ENCODE measurements at regions not wholly inside any gene's neighbourhood (a gene's known extent, or its start where the extent isn't known, plus 50 kb on each side); places are given as distances from the start of the nearest gene placed in this dataset.

DNA sequence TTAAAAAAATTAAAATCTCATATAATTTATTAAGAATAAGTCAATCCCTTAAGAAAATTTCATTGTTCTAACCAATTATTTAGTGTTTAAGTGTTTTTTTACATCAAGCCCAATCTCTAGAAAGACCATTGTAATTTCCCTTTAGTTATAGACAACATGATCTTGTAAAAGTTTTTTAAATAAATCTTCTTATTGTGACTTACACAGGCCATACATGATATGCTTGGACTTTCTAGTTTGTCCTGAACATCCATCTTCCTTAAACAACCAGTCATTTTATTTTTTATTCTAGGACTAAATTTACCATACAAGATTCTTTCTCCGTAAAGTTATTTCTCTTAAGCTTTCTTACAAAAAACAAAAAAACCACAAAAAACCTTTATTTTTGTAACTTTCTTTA, 126.5 kb upstream of the MAST4 start:
- Histone ChIP-seq H3K27ac (no peak overlapping the region), H4K20me1 (ENCODE audit: low read depth) (no peaks in the 10 kb centered on the region), H3F3A (ENCODE audit: low read depth) (peaks cover 5% of the 10 kb centered on the region), H3K9me3 (ENCODE audit: low read depth) (peaks cover 40% of the 10 kb centered on the region), H3K9ac (no peak overlapping the region), H3K27me3 (no peaks in the 10 kb centered on the region), H3K4me2 (no peak overlapping the region), H3K4me3 (no peak overlapping the region), H3K79me2 (ENCODE audit: low read depth) (no peaks in the 10 kb centered on the region), H3K4me1 (no peaks in the 10 kb centered on the region), H2AFZ (replicated peaks) (no peak overlapping the region), H3K36me3 (peaks cover 9% of the 10 kb centered on the region)
- DNase-seq (ENCODE audit: low spot score) = no peak
- TF ChIP-seq EZH2 (IDR thresholded peaks at IDR 0.05) (no peak), EZH2phosphoT487 (IDR thresholded peaks at IDR 0.05) (no peak)
- TF ChIP-seq, protein P1, sequence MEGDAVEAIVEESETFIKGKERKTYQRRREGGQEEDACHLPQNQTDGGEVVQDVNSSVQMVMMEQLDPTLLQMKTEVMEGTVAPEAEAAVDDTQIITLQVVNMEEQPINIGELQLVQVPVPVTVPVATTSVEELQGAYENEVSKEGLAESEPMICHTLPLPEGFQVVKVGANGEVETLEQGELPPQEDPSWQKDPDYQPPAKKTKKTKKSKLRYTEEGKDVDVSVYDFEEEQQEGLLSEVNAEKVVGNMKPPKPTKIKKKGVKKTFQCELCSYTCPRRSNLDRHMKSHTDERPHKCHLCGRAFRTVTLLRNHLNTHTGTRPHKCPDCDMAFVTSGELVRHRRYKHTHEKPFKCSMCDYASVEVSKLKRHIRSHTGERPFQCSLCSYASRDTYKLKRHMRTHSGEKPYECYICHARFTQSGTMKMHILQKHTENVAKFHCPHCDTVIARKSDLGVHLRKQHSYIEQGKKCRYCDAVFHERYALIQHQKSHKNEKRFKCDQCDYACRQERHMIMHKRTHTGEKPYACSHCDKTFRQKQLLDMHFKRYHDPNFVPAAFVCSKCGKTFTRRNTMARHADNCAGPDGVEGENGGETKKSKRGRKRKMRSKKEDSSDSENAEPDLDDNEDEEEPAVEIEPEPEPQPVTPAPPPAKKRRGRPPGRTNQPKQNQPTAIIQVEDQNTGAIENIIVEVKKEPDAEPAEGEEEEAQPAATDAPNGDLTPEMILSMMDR (IDR thresholded peaks at IDR 0.05) = no peak
- no peak overlapping the region for H3K27ac Mint-ChIP-seq
- H3K4me1 Mint-ChIP-seq = no peaks in the 10 kb centered on the region
- peaks cover 43% of the 10 kb centered on the region for H3K9me3 Mint-ChIP-seq
- no peaks in the 10 kb centered on the region for H3K36me3 Mint-ChIP-seq
- H3K4me3 Mint-ChIP-seq = no peak overlapping the region
- no peaks in the 10 kb centered on the region for H3K27me3 Mint-ChIP-seq (ENCODE audit: insufficient read depth, low read depth)

DNA sequence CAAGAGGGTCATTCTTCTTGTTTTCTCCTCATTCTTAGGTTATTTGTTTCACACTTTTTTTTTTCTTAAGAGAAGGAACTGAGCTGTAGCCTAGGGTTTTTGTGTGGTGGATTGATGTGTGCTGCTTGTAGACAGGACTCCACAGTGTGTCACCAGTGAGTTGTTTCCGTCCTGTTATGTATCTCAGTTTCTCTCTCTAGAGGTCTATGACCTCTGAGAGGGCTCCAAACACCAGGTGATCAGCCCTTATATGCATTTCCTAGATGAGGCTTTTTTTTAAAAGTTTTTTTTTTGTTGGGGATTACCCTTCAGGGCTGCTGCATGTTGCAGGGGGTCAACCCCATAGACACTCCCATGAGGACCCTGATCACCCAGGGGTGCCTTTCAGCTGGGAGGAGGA, 124.2 kb upstream of the MAST4 start:
- Histone ChIP-seq H3K27ac (no peak overlapping the region), H3K79me2 (ENCODE audit: low read depth) (no peaks in the 10 kb centered on the region), H4K20me1 (ENCODE audit: low read depth) (no peaks in the 10 kb centered on the region), H2AFZ (replicated peaks) (no peak overlapping the region), H3K4me1 (peaks cover 7% of the 10 kb centered on the region), H3K27me3 (no peaks in the 10 kb centered on the region), H3K9ac (no peak overlapping the region), H3K9me3 (ENCODE audit: low read depth) (peaks cover 37% of the 10 kb centered on the region), H3K4me2 (no peak overlapping the region), H3K4me3 (no peak overlapping the region), H3F3A (ENCODE audit: low read depth) (peaks cover 5% of the 10 kb centered on the region), H3K36me3 (peaks cover 9% of the 10 kb centered on the region)
- Mint-ChIP-seq H3K27ac (no peak overlapping the region), H3K4me3 (no peak overlapping the region), H3K27me3 (ENCODE audit: insufficient read depth, low read depth) (no peaks in the 10 kb centered on the region), H3K4me1 (no peaks in the 10 kb centered on the region), H3K9me3 (peaks cover 31% of the 10 kb centered on the region), H3K36me3 (no peaks in the 10 kb centered on the region)
- DNase-seq (ENCODE audit: low spot score) = no peak
- TF ChIP-seq EZH2phosphoT487 (IDR thresholded peaks at IDR 0.05) (no peak), EZH2 (IDR thresholded peaks at IDR 0.05) (no peak)
- TF ChIP-seq, protein P1 (IDR thresholded peaks at IDR 0.05) = no peak

DNA sequence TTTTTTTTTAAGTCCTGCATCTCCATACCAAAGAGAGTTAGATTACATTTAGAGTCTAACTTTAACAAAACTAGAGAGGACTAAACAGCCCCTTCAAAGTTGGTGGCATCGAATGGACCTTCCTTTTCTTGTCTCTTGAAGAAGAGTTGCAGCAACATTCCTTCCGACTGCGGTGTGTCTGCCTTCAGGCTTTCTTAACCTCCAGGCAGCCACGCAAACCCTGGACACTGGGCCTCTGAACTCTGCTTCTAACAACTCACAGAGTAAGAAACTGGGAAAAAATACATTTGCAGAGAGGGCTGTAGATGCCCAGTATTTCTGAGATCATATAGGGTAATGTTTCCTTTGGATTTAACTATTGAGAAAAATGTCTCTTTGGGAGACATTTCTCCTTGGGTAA, 120.5 kb upstream of the MAST4 start:
- Mint-ChIP-seq H3K27ac (no peak overlapping the region), H3K27me3 (ENCODE audit: insufficient read depth, low read depth) (no peaks in the 10 kb centered on the region), H3K4me1 (no peaks in the 10 kb centered on the region), H3K36me3 (peaks cover 1% of the 10 kb centered on the region), H3K9me3 (peaks cover 15% of the 10 kb centered on the region), H3K4me3 (no peak overlapping the region)
- Histone ChIP-seq H3K27ac (no peak overlapping the region), H3F3A (ENCODE audit: low read depth) (no peaks in the 10 kb centered on the region), H2AFZ (replicated peaks) (peak overlapping the region; percentile 93), H4K20me1 (ENCODE audit: low read depth) (no peaks in the 10 kb centered on the region), H3K4me3 (no peak overlapping the region), H3K9ac (no peak overlapping the region), H3K36me3 (no peaks in the 10 kb centered on the region), H3K79me2 (ENCODE audit: low read depth) (no peaks in the 10 kb centered on the region), H3K4me1 (peaks cover 7% of the 10 kb centered on the region), H3K4me2 (no peak overlapping the region), H3K9me3 (ENCODE audit: low read depth) (peaks cover 7% of the 10 kb centered on the region), H3K27me3 (no peaks in the 10 kb centered on the region)
- DNase-seq (ENCODE audit: low spot score) = no peak
- no peak for TF ChIP-seq EZH2 (IDR thresholded peaks at IDR 0.05)

DNA sequence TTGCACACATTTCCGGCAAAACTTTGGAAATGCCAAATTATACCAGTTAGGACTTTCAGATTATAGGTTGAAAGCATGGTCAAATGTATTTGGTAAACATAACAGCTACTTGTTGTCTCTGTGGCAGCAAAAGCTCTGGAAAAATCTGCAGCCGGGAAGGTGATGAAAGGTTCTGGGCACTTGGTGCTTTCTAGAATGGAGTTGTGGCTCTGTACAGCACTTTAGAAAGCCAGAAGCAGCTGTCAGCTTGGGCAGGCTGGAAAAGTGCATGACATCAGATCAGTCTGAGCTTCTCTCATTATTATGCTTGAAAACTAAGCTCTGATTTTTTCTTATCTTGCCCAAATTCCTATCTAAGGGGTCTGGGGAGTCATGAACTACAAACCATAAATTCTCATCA, 118.6 kb upstream of the MAST4 start:
- Mint-ChIP-seq H3K4me3 (no peak overlapping the region), H3K9me3 (peaks cover 16% of the 10 kb centered on the region), H3K4me1 (no peaks in the 10 kb centered on the region), H3K27me3 (ENCODE audit: insufficient read depth, low read depth) (peaks cover 4% of the 10 kb centered on the region), H3K27ac (no peak overlapping the region), H3K36me3 (peaks cover 1% of the 10 kb centered on the region)
- no peak for DNase-seq (ENCODE audit: low spot score)
- H3K4me2 ChIP-seq = no peak overlapping the region
- H4K20me1 ChIP-seq (ENCODE audit: low read depth) = no peaks in the 10 kb centered on the region
- H3K9me3 ChIP-seq (ENCODE audit: low read depth) = no peaks in the 10 kb centered on the region
- H3K36me3 ChIP-seq = no peaks in the 10 kb centered on the region
- H2AFZ ChIP-seq (replicated peaks) = no peak overlapping the region
- H3K4me3 ChIP-seq = no peak overlapping the region
- no peak overlapping the region for H3K9ac ChIP-seq
- peaks cover 7% of the 10 kb centered on the region for H3K4me1 ChIP-seq
- H3K79me2 ChIP-seq (ENCODE audit: low read depth) = no peaks in the 10 kb centered on the region
- no peaks in the 10 kb centered on the region for H3K27me3 ChIP-seq
- no peaks in the 10 kb centered on the region for H3F3A ChIP-seq (ENCODE audit: low read depth)
- H3K27ac ChIP-seq = no peak overlapping the region
- TF ChIP-seq, protein P1 (IDR thresholded peaks at IDR 0.05) = no peak
- TF ChIP-seq EZH2phosphoT487 (IDR thresholded peaks at IDR 0.05) = no peak
- no peak for TF ChIP-seq EZH2 (IDR thresholded peaks at IDR 0.05)

All from neural progenitor cell (in vitro differentiated cells).